HS-5 (cell line): ENCODE measurements at regions not wholly inside any gene's neighbourhood (a gene's known extent, or its start where the extent isn't known, plus 50 kb on each side); places are given as distances from the start of the nearest gene placed in this dataset.
"Not testable (repeated sequence)": the region's sequence is repeated elsewhere in the genome, so short reads cannot be mapped to it uniquely, and the experiment has no call there.

Experiments used
- DNase-seq: peaks from one replicate; pipeline ENCODE4 v3.0.0-alpha.2; 2012; ENCODE audit warnings: low read depth

DNA sequence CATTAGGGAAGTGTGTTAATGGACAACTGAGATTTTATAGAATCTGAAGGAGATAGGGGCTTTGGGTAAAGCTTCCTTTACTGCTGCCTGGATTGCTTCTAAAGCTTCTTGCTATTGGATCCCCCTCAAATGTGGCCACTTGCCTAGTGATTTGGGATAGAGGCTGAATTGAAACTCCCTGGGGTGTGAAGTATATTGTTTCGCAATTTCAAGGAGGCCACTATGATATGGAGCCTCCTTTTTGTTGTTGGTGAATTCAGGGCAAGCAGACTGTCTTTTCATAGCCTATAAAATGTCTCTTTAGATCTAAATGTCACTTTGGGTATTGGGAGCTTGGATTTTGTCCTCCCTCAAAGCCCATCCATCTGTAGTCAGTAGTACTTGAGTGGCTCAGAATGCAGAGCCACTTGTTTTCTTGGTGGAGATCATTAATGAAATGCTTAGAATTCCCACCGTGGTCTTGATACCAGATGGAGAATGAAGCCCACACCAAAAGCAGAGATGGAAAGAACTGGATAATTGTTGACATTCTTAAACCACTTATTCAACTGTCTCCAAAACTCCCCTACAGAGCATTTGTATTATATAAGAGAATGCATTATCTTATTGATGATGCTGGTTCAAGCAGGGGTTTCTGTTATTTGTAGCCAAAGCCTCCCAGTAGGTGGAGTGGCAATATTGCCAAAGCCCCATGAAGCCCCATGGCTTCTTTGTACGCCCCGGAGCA lies 144.3 kb upstream of the KCNE2 start:
- no peak for DNase-seq

DNA sequence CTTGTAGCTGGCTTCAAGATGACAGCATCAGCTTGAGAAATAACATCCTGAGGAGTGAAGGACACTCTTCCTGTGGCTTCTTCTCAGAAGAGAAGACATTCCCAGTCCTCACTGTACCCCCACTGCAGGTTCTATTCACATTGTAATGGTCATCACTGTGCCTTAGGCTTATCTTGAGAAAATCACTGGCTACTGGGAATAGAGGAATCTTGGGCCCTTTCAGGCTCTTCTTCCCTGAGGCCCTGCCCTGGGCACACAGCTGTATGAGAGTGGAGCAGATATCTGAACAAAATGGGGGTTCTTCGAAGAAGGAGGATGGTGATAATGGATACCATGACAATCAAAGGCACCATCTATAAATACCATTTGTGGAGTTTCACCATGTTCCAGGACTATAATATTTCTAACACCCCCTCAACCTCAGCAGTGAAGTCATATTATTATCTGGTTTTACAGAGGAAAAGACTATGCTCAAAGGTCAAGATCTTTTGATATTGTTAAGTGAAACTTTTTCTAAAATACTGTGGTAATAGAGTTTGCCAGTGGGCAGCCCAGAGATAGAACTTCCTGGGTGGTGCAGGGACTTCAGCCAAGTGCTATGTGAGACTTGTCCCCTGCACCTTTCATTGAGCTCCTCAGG lies 143.1 kb upstream of the KCNE2 start:
- no peak for DNase-seq

DNA sequence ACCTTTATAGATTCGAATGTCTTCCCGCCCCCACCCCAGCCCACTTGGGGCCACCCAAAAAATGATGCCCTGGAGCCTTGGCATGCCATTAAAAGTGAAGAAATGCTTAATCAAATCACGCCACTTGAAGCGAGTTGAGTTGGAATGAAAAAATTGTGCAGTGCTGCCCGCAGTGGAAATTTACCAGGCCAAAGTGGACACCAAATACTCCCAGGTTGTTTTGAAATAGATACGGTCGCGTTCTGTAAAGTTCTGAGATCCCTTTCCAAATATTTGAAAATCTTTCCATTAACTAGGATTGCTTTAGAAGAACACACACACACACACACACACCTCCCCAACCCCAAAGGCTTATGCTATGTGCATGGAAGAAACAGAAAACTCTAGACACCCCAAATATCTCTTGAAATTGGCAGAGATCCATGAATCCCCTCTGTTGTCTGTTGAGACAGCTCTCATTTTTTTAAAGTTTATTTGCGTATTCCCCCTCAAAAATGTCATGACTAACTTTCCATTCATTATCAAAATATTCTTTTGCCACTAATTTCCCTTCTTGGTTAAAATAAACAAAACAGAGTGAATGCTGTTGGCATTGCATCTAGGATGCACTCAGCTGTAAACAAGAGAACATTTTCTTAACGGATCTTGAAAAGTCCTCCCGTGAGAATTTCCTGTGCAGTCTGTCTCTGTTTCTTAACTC lies 142.3 kb upstream of the KCNE2 start:
- DNase-seq = no peak

DNA sequence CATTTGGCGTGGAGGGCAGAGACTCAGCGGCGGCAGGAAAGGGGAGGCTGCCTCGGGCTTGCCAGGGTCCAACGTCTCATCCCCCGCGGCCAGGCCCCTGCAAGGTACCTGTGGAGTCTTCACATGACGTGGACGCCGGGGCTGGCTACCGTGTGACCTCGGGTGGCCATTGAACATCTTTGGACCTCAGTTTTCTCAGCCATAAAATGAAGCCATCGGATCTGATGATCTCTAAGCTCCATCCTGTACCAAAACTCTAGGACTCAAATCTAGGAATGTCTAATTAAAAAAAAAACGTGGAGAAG lies 141.8 kb upstream of the KCNE2 start:
- DNase-seq = no peak

- DNase-seq = no peak
Observed at GRCh38 chr21:34223376-34223775, 140.4 kb upstream of the KCNE2 start.

GRCh38 chr21:34227386-34227852 lies 136.4 kb upstream of the KCNE2 start:
- no peak for DNase-seq

GRCh38 chr21:34228792-34229191 lies 135.0 kb upstream of the KCNE2 start:
- DNase-seq = no peak

DNA sequence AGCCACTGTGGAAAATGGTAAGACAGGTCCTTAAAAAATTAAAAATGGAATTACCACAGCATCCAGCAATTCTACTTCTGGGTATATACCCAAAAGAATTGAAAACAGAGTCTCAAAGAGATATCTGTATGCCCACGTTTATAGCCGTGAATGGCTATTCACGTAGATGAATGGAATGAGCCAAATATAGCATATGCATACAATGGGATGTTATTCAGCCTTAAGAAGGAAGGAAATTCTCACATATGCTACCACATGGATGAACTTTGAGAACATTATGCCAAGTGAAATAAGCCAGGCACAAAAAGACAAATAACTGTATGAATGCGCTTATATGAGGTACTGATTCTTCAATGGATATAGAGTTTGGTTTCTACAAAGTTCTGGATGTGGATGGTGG lies 134.5 kb upstream of the KCNE2 start:
- DNase-seq = no peak

DNA sequence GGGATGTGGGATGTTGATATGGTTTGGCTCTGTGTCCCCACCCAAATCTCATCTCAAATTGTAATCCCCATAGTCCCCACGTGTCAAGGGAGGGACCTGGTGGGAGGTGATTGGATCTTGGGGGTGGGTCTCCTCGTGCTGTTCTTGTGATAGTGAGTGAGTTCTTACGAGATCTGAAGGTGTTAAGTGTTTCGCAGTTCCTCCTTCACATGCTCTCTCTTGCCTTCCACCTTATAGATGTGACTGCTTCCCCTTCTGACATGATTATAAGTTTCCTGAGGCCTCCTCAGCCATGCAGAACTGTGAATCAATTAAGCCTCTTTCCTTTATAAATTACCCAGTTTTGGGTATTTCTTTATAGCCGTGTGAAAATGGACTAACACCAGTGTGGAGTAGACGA lies 130.1 kb upstream of the KCNE2 start:
- DNase-seq = not testable (repeated sequence)

GRCh38 chr21:34235514-34235913 lies 128.3 kb upstream of the KCNE2 start:
- no peak for DNase-seq

DNA sequence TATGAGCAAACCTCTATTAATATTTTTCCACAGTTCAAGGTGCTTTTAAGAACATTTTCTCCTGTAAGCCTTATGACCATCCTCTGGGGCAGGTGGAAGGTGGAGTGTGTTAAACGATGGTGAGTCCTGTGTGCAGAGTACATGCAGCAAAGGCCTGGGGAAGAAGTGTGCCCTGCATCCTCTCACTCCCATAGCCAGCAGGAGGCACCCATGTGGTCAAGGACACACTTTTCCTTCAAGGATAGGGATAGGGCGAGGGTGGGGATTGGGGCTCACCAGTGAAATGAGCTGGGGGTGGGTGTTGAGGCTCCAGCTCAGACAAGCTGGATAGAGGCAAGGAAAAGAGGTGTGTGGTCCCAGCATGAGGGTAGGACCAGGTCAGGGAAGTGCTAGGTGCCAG lies 120.8 kb upstream of the KCNE2 start:
- DNase-seq = no peak

- DNase-seq = no peak
Observed at GRCh38 chr21:34243562-34243961, 120.2 kb upstream of the KCNE2 start.

GRCh38 chr21:34252751-34253150 lies 111.1 kb upstream of the KCNE2 start:
- DNase-seq = no peak

- no peak for DNase-seq
Observed at GRCh38 chr21:34255073-34255472, 108.7 kb upstream of the KCNE2 start.

GRCh38 chr21:34260277-34261008 lies 103.4 kb upstream of the KCNE2 start:
- DNase-seq = no peak

GRCh38 chr21:34261841-34262468 lies 101.9 kb upstream of the KCNE2 start:
- no peak for DNase-seq

DNA sequence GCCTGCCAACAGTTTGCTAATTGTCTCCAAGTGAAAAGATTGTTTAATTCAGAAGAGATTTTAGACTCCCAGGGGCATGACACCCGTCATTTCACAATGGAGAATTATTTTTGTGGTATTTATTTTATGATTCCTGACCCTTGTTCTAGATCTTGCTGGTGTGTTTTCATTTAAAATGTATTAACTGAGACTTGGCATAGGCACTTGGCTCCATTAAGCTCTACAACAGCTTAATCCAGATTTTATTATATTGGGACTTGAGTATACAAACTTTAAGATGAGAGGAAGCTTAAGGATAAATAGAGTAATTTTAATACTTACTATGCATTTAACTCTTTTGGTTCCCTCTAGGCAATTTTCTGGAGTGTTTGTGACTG lies 101.3 kb upstream of the KCNE2 start:
- no peak for DNase-seq

GRCh38 chr21:34263629-34264028 lies 100.2 kb upstream of the KCNE2 start:
- DNase-seq = no peak

- no peak for DNase-seq
Observed at GRCh38 chr21:34266351-34266750, 97.5 kb upstream of the KCNE2 start.

DNA sequence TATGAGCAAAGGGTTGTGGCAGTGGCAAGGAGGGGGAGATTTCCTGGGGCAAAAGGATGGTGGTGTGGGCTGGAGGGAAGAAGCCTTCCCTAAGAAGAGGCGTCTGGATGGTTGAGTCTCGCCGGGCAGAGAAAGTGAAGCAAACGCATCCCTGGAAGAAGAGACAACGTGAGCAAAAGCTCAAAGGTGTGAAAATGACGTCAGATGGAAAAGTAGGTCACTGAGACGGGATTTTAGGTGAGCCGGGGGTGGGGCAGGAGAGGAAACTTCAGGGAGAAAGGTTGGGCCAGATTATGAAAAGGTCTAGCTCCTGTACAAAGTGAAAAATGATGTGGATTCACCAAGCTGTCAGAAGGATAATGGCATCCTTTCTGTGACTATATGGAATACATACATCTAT lies 95.3 kb upstream of the KCNE2 start:
- DNase-seq = no peak

GRCh38 chr21:34270411-34270810 lies 93.4 kb upstream of the KCNE2 start:
- no peak for DNase-seq

GRCh38 chr21:34271189-34271851 lies 92.5 kb upstream of the KCNE2 start:
- DNase-seq = no peak
